T-helper 2 cell treated with Interferon-gamma antibody and Interleukin-4, amounts not matched to agents 5 μg/mL and 100 μg/mL, for 36 hours (primary cell): ENCODE measurements at regions not wholly inside any gene's neighbourhood (a gene's known extent, or its start where the extent isn't known, plus 50 kb on each side); places are given as distances from the start of the nearest gene placed in this dataset.
"Not testable (repeated sequence)": the region's sequence is repeated elsewhere in the genome, so short reads cannot be mapped to it uniquely, and the experiment has no call there.

Experiments
- DNase-seq: peaks from one replicate; pipeline ENCODE4 v3.0.0; 2021; ENCODE audit warnings: low spot score
- H3K27ac Mint-ChIP-seq: one replicate; pipeline ENCODE4 v1.8.0; 2021; ENCODE audit warnings: mild to moderate bottlenecking, mixed read lengths
- H3K27me3 Mint-ChIP-seq: one replicate; pipeline ENCODE4 v1.8.0; 2021; ENCODE audit warnings: low read depth, mixed read lengths
- H3K36me3 Mint-ChIP-seq: one replicate; pipeline ENCODE4 v1.8.0; 2021; ENCODE audit warnings: low read depth, mixed read lengths
- H3K4me1 Mint-ChIP-seq: one replicate; pipeline ENCODE4 v1.8.0; 2021; ENCODE audit warnings: low read depth, mixed read lengths
- H3K4me3 Mint-ChIP-seq: one replicate; pipeline ENCODE4 v1.8.0; 2022; ENCODE audit warnings: mild to moderate bottlenecking, moderate library complexity, mixed read lengths
- H3K9me3 Mint-ChIP-seq: one replicate; pipeline ENCODE4 v1.8.0; 2021; ENCODE audit warnings: mixed read lengths

DNA sequence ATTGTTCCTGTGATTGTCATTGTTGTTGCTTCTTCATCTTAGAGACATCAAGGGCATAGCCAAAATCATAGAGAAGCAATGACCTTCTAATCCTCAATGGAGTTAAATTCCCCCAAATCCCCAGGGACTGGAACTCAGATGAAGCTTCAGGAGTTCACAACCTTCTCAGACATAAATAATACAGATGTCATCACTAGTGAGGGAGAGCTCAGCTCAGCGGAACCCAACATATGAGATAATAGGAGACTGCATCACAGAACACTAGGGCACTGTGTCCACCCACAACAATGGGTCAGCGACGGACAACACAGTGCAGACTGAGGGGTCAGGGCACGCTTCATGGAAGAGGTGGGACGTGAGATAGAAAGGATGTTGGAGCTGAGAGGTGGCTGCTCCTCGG lies 1290.4 kb upstream of the TMEM132C start:
- H3K27ac Mint-ChIP-seq = no peak overlapping the region
- no peak overlapping the region for H3K4me3 Mint-ChIP-seq
- H3K27me3 Mint-ChIP-seq = no peaks in the 10 kb centered on the region
- no peaks in the 10 kb centered on the region for H3K4me1 Mint-ChIP-seq
- no peak for DNase-seq
- no peaks in the 10 kb centered on the region for H3K9me3 Mint-ChIP-seq
- no peaks in the 10 kb centered on the region for H3K36me3 Mint-ChIP-seq

DNA sequence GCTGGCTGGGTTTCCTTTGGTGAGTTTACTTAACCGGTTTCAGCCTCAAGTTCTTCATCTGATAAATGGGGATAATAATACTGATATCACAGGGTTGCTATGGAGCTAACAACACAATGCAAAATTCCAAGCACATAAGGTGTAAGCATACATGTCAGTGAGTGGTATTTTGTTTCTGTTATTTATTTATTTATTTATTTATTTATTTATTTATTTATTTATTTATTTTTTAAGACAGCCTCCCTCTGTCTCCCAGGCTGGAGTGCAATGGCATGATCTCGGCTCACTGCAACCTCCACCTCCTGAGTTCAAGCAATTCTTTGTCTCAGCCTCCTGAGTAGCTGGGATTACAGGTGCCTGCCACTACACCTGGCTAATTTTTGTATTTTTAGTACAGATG lies 1287.4 kb upstream of the TMEM132C start:
- H3K9me3 Mint-ChIP-seq, DNase-seq, H3K27me3 Mint-ChIP-seq, H3K36me3 Mint-ChIP-seq, H3K4me3 Mint-ChIP-seq, H3K4me1 Mint-ChIP-seq, H3K27ac Mint-ChIP-seq: not testable (repeated sequence)

- Mint-ChIP-seq H3K4me3 (no peak overlapping the region), H3K36me3 (no peaks in the 10 kb centered on the region), H3K4me1 (no peaks in the 10 kb centered on the region), H3K27ac (no peak overlapping the region), H3K9me3 (peaks cover 10% of the 10 kb centered on the region), H3K27me3 (no peaks in the 10 kb centered on the region)
- DNase-seq = no peak
Measured at GRCh38 chr12:126982707-126983106, 1284.3 kb upstream of the TMEM132C start.

- not testable (repeated sequence) for DNase-seq, H3K9me3 Mint-ChIP-seq, H3K27me3 Mint-ChIP-seq, H3K4me1 Mint-ChIP-seq, H3K36me3 Mint-ChIP-seq, H3K4me3 Mint-ChIP-seq, H3K27ac Mint-ChIP-seq
Measured at GRCh38 chr12:126983735-126984134, 1283.2 kb upstream of the TMEM132C start.

- not testable (repeated sequence) for H3K36me3 Mint-ChIP-seq, DNase-seq, H3K9me3 Mint-ChIP-seq, H3K27ac Mint-ChIP-seq, H3K4me3 Mint-ChIP-seq, H3K4me1 Mint-ChIP-seq, H3K27me3 Mint-ChIP-seq
Measured at GRCh38 chr12:126985663-126986062, 1281.3 kb upstream of the TMEM132C start.

DNA sequence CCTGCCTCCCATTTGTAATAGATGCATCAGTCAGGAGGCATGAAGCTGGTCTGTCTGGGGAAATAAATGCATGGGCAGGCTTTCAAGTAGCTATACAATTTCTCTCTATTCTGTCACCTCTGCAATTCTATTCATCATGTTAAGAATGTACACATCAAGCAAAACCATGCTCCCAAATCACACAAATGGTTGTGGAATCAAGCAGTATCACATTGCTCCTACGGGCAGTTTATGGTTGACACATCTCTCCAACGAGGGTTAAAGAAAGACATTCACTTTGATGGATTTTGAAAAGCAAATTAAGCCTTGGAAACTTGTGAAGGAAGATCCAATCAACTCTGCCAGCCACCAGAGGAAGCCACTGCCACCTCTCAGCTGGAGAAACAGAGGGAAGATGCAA lies 1277.4 kb upstream of the TMEM132C start:
- no peak overlapping the region for H3K27ac Mint-ChIP-seq
- H3K27me3 Mint-ChIP-seq = no peaks in the 10 kb centered on the region
- no peaks in the 10 kb centered on the region for H3K9me3 Mint-ChIP-seq
- no peak for DNase-seq
- no peaks in the 10 kb centered on the region for H3K4me1 Mint-ChIP-seq
- H3K4me3 Mint-ChIP-seq = no peak overlapping the region
- no peaks in the 10 kb centered on the region for H3K36me3 Mint-ChIP-seq

GRCh38 chr12:126993898-126994297 lies 1273.1 kb upstream of the TMEM132C start:
- Mint-ChIP-seq H3K9me3 (no peaks in the 10 kb centered on the region), H3K27me3 (no peaks in the 10 kb centered on the region), H3K4me3 (no peak overlapping the region), H3K36me3 (no peaks in the 10 kb centered on the region), H3K27ac (no peak overlapping the region), H3K4me1 (no peaks in the 10 kb centered on the region)
- no peak for DNase-seq

DNA sequence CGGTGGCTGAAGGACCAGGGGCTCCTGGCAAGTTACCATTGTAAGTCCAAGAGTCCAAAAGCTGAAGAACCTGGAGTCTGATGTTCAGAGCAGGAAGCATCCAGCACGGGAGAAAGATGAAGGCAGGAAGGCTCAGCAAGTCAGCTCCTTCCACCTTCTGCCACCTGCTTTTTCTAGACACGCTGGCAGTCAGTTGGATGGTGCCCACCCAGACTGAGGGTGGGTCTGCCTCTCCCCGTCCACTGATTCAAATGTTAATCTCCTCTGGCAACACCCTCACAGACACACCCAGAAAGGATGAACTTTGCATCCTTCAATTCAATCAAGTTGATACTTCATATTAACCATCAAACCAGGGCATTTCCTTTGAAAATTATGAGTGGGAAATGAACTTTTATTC lies 1272.4 kb upstream of the TMEM132C start:
- Mint-ChIP-seq H3K4me1 (no peaks in the 10 kb centered on the region), H3K36me3 (no peaks in the 10 kb centered on the region), H3K27ac (no peak overlapping the region), H3K4me3 (no peak overlapping the region), H3K9me3 (peaks cover 3% of the 10 kb centered on the region), H3K27me3 (no peaks in the 10 kb centered on the region)
- DNase-seq = no peak

DNA sequence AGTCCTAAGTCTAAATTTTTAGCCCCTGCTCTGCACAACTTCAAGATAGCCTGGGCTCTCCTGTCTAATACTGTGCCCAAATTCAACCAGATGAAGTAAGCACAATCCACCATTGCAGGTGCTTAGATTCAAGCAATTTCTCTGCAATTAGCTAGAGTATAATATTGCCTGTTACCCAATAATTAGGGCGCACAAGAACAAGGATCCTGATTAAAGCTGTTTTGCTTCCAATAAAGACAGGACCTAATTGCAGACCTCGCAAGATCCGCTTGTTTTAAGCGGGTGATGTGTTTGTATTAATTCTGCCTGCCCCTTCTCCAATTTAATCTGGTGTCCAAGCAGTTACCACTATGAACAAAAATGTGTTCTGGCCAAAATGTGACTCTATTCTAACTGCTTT lies 1268.9 kb upstream of the TMEM132C start:
- Mint-ChIP-seq H3K27me3 (no peaks in the 10 kb centered on the region), H3K36me3 (no peaks in the 10 kb centered on the region), H3K4me3 (no peak overlapping the region), H3K27ac (no peak overlapping the region), H3K9me3 (peaks cover 3% of the 10 kb centered on the region), H3K4me1 (no peaks in the 10 kb centered on the region)
- no peak for DNase-seq

- DNase-seq = no peak
- no peak overlapping the region for H3K4me3 Mint-ChIP-seq
- H3K36me3 Mint-ChIP-seq = no peaks in the 10 kb centered on the region
Measured at GRCh38 chr12:126998747-126999285, 1268.2 kb upstream of the TMEM132C start.

GRCh38 chr12:126999352-126999751 lies 1267.6 kb upstream of the TMEM132C start:
- no peak overlapping the region for H3K4me3 Mint-ChIP-seq
- no peaks in the 10 kb centered on the region for H3K4me1 Mint-ChIP-seq
- no peak for DNase-seq
- peaks cover 3% of the 10 kb centered on the region for H3K9me3 Mint-ChIP-seq
- H3K36me3 Mint-ChIP-seq = no peaks in the 10 kb centered on the region
- no peaks in the 10 kb centered on the region for H3K27me3 Mint-ChIP-seq
- H3K27ac Mint-ChIP-seq = no peak overlapping the region

More at GRCh38 chr12:126998747-126999285, 1268.2 kb upstream of the TMEM132C start:
- Mint-ChIP-seq H3K9me3 (peaks cover 3% of the 10 kb centered on the region), H3K27me3 (no peaks in the 10 kb centered on the region), H3K27ac (no peak overlapping the region), H3K4me1 (no peaks in the 10 kb centered on the region)

- no peaks in the 10 kb centered on the region for H3K36me3 Mint-ChIP-seq
- no peak overlapping the region for H3K4me3 Mint-ChIP-seq
- DNase-seq = no peak
- no peak overlapping the region for H3K27ac Mint-ChIP-seq
- H3K9me3 Mint-ChIP-seq = no peaks in the 10 kb centered on the region
- no peaks in the 10 kb centered on the region for H3K27me3 Mint-ChIP-seq
- no peaks in the 10 kb centered on the region for H3K4me1 Mint-ChIP-seq
Measured at GRCh38 chr12:127005406-127005805, 1261.6 kb upstream of the TMEM132C start.

DNA sequence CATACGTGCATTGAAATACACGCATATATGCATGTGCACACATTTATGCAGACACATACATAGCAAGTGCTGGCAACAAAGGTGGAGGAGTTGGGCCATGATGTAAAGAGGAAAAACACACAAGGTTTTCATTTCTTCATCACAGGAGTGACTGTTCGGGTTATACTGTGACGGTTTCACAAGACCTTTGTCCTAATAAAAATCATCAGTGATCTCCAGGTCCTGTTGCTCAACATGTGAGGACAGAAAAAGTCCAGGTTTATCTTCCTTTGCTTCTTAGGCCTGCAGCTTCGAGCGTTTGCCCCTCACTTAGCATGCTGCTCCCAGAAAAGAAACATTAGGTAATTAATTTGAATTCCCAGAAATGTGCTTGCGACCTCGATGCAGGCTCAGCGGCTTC lies 1260.0 kb upstream of the TMEM132C start:
- H3K9me3 Mint-ChIP-seq = no peaks in the 10 kb centered on the region
- no peaks in the 10 kb centered on the region for H3K4me1 Mint-ChIP-seq
- no peak overlapping the region for H3K4me3 Mint-ChIP-seq
- DNase-seq = no peak
- H3K27ac Mint-ChIP-seq = no peak overlapping the region
- no peaks in the 10 kb centered on the region for H3K27me3 Mint-ChIP-seq
- no peaks in the 10 kb centered on the region for H3K36me3 Mint-ChIP-seq

DNA sequence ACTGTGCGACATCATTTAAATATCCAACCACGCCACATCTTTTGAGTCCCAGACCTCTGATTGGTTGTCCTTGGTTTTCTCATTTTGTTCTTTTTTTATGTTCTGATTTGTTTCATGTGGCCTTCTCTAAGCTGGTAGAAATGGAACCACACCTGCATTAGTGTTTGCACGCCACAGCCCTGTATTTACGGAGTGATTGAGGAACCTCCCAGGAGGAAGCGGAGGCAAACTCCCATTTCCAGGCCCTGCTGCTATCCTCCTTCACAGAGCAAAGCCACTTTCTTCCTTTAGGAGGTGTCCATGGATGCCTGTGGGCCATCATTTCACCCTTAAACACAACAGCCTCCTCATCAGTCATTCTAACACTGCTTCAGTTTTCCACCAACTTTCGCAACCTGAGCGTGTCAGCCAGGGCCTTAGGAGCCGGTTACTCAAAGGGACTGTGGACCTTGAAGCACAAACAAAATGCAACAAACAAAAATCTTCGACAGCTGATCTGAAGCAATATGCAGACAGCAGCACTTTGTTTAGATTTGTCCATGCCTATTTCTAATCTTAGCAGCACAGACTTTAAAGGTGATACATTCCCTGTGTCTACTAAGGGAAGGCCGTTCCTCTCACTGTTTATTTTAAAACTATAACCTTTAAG lies 1258.1 kb upstream of the TMEM132C start:
- H3K36me3 Mint-ChIP-seq = no peaks in the 10 kb centered on the region
- DNase-seq = no peak
- no peaks in the 10 kb centered on the region for H3K27me3 Mint-ChIP-seq
- H3K4me1 Mint-ChIP-seq = no peaks in the 10 kb centered on the region
- no peak overlapping the region for H3K4me3 Mint-ChIP-seq
- H3K27ac Mint-ChIP-seq = no peak overlapping the region
- no peaks in the 10 kb centered on the region for H3K9me3 Mint-ChIP-seq

DNA sequence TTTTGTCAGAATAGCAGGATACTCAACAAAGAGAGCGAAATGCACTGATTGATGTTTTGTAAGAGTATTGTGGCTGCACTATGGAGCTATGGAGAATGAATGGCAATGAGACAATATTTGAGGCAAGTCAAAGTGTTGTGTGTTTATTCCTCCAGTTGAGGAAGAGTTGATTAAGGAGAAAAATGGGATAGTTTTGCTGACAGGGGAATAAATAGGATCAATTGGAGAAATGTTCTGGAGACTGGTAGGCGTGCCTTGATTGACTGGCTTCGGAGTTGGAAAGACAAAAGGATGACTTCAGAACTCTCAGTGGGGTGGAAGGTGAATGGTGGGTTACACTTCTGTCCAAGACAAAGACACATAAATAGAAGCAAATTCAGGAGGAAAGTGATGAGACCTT lies 1254.9 kb upstream of the TMEM132C start:
- Mint-ChIP-seq H3K9me3 (no peaks in the 10 kb centered on the region), H3K27ac (no peak overlapping the region), H3K36me3 (no peaks in the 10 kb centered on the region), H3K4me1 (no peaks in the 10 kb centered on the region), H3K27me3 (no peaks in the 10 kb centered on the region), H3K4me3 (no peak overlapping the region)
- no peak for DNase-seq
